ENCODE measurements at regions not wholly inside any gene's neighbourhood (a gene's known extent, or its start where the extent isn't known, plus 50 kb on each side); places are given as distances from the start of the nearest gene placed in this dataset.
"Not testable (repeated sequence)": the region's sequence is repeated elsewhere in the genome, so short reads cannot be mapped to it uniquely, and the experiment has no call there.

- TF ChIP-seq CTCF (IDR thresholded peaks at IDR 0.05); EP300 (IDR thresholded peaks at IDR 0.05); POLR2A (IDR thresholded peaks at IDR 0.05; ENCODE audit: low read depth): not testable (repeated sequence)
Measured at GRCh38 chr9:100656851-100657250, 79.0 kb downstream of the CAVIN4 start.

Measured in esophagus muscularis mucosa (tissue), 4 donors.